GM12891 (cell line): ENCODE measurements at regions not wholly inside any gene's neighbourhood (a gene's known extent, or its start where the extent isn't known, plus 50 kb on each side); places are given as distances from the start of the nearest gene placed in this dataset.

Experiments used
- PAX5 ChIP-seq: IDR thresholded peaks from 2 replicates; pipeline ENCODE4 v1.6.1; 2011; ENCODE audit warnings: low read length, moderate library complexity, mild to moderate bottlenecking; ENCODE audit not compliant: insufficient read depth, severe bottlenecking
- POLR2A ChIP-seq: IDR thresholded peaks from 2 replicates; pipeline ENCODE4 v1.6.1; 2011; ENCODE audit warnings: low read depth, low read length, control low read depth
- POLR2AphosphoS5 ChIP-seq: IDR thresholded peaks from 2 replicates; pipeline ENCODE4 v1.6.1; 2011; ENCODE audit warnings: low read depth, low read length, control low read depth

GRCh38 chr6:134757911-134758361, 192.0 kb downstream of the ALDH8A1 start:
- TF ChIP-seq POLR2A (no peak), POLR2AphosphoS5 (no peak), PAX5 (no peak)
